HCT116 (cell line): ENCODE measurements at regions not wholly inside any gene's neighbourhood (a gene's known extent, or its start where the extent isn't known, plus 50 kb on each side); places are given as distances from the start of the nearest gene placed in this dataset.

Experiments
- ATF3 ChIP-seq: IDR thresholded peaks from 2 replicates; pipeline ENCODE4 v1.6.1; 2012
- EZH2 ChIP-seq: fragments of 200-600 bp; sonication (generic); IDR thresholded peaks from 2 replicates; pipeline ENCODE4 v1.6.1; 2017; ENCODE audit warnings: antibody characterized with exemption, mixed run types
- EZH2phosphoT487 ChIP-seq: fragments of 200-600 bp; IDR thresholded peaks from 2 replicates; pipeline ENCODE4 v1.6.1; 2018; ENCODE audit warnings: antibody characterized with exemption, borderline replicate concordance
- MAX ChIP-seq: IDR thresholded peaks from 2 replicates; pipeline ENCODE4 v1.6.1; 2012
- POLR2A ChIP-seq: IDR thresholded peaks from 2 replicates; pipeline ENCODE4 v1.7.0; 2011; ENCODE audit warnings: borderline replicate concordance; ENCODE audit not compliant: insufficient read depth, insufficient read length; ENCODE audit errors: extremely low read depth
- YY1 ChIP-seq: IDR thresholded peaks from 2 replicates; pipeline ENCODE4 v1.6.1; 2011; ENCODE audit warnings: low read length, low read depth, moderate library complexity, mild to moderate bottlenecking; ENCODE audit not compliant: insufficient replicate concordance; ENCODE audit errors: extremely low read depth
- TF ChIP-seq, protein P1 (sequence below), 3 experiments: fragments of 200-600 bp in 1 of 3; sonication (generic) in 1 of 3; IDR thresholded peaks in 2 of 3; conservative IDR thresholded peaks in 1 of 3; 2 replicates each; pipeline ENCODE4 v1.5.1; 2012 to 2017; ENCODE audit warnings: low read depth in 2 of 3, low read length in 2 of 3, antibody characterized with exemption in 1 of 3, borderline replicate concordance in 1 of 3, control low read depth in 1 of 3, mild to moderate bottlenecking in 1 of 3, mixed read lengths in 1 of 3, mixed run types in 1 of 3, moderate library complexity in 1 of 3; ENCODE audit not compliant: insufficient read depth in 1 of 3

- no peak for TF ChIP-seq EZH2
- no peak for TF ChIP-seq POLR2A
- TF ChIP-seq EZH2phosphoT487, result no peak
- no peak for TF ChIP-seq MAX
- TF ChIP-seq ATF3, result no peak
- TF ChIP-seq YY1, result no peak
- TF ChIP-seq, protein P1, sequence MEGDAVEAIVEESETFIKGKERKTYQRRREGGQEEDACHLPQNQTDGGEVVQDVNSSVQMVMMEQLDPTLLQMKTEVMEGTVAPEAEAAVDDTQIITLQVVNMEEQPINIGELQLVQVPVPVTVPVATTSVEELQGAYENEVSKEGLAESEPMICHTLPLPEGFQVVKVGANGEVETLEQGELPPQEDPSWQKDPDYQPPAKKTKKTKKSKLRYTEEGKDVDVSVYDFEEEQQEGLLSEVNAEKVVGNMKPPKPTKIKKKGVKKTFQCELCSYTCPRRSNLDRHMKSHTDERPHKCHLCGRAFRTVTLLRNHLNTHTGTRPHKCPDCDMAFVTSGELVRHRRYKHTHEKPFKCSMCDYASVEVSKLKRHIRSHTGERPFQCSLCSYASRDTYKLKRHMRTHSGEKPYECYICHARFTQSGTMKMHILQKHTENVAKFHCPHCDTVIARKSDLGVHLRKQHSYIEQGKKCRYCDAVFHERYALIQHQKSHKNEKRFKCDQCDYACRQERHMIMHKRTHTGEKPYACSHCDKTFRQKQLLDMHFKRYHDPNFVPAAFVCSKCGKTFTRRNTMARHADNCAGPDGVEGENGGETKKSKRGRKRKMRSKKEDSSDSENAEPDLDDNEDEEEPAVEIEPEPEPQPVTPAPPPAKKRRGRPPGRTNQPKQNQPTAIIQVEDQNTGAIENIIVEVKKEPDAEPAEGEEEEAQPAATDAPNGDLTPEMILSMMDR (IDR thresholded peaks at IDR 0.05 in 2 of 3, conservative IDR thresholded peaks at IDR 0.05 in 1 of 3; ENCODE audit: borderline replicate concordance in 1 of 3, insufficient read depth in 1 of 3, low read depth in 2 of 3, low read length in 2 of 3), result no peak
These were observed 442.1 kb downstream of the CENPC start for GRCh38 chr4:67103001-67103747.
